Adrenal gland (tissue), 9 donors: ENCODE measurements at regions not wholly inside any gene's neighbourhood (a gene's known extent, or its start where the extent isn't known, plus 50 kb on each side); places are given as distances from the start of the nearest gene placed in this dataset.

Source experiments
- DNase-seq, 7 donors: peaks; one replicate each; pipeline ENCODE4 v3.0.0-alpha.2; 2019 to 2020
- H3K27ac ChIP-seq, 5 donors: fragments of 200-600 bp; sonication (generic) in 4 of 5; 1 replicate in 3 of 5; 2 replicates in 2 of 5; pipeline versions ENCODE4 v1.5.1 to v1.8.0; 2016 to 2020; ENCODE audit warnings: mild to moderate bottlenecking in 1 of 5
- H3K27me3 ChIP-seq: fragments of 200-600 bp; 2 replicates; pipeline ENCODE4 v1.8.0; 2021
- H3K36me3 ChIP-seq, 2 donors: fragments of 200-600 bp; replicated peaks in 1 of 2; 1 replicate in 1 of 2; 2 replicates in 1 of 2; pipeline versions ENCODE4 v1.5.1 to v1.8.0; 2018 to 2022
- H3K4me1 ChIP-seq, 2 donors: fragments of 200-600 bp; replicated peaks in 1 of 2; 1 replicate in 1 of 2; 2 replicates in 1 of 2; pipeline versions ENCODE4 v1.5.1 to v1.8.0; 2018 to 2021
- H3K4me3 ChIP-seq, 4 donors: fragments of 200-600 bp; sonication (generic) in 3 of 4; one replicate each; pipeline ENCODE4 v1.5.1; 2016 to 2018
- H3K9me3 ChIP-seq, 3 donors: fragments of 200-600 bp; sonication (generic) in 1 of 3; replicated peaks in 1 of 3; 1 replicate in 2 of 3; 2 replicates in 1 of 3; pipeline versions ENCODE4 v1.5.1 to v1.8.0; 2016 to 2021
- CTCF ChIP-seq, 6 experiments: fragments of 450-650 bp in 4 of 6; fragments of 200-600 bp in 2 of 6; sonication (generic) in 1 of 6; IDR thresholded peaks; 1 replicate in 5 of 6; 2 replicates in 1 of 6; pipeline versions ENCODE4 v1.5.1 to v1.8.0; 2016 to 2021; ENCODE audit warnings: antibody characterized with exemption in 6 of 6, mild to moderate bottlenecking in 2 of 6, moderate library complexity in 1 of 6
- POLR2A ChIP-seq, 2 donors: fragments of 450-650 bp; IDR thresholded peaks; one replicate each; pipeline ENCODE4 v1.6.1; 2017; ENCODE audit warnings: antibody characterized with exemption in 2 of 2, mild to moderate bottlenecking in 2 of 2, moderate library complexity in 1 of 2
- WGBS, 4 donors: extraction: QIAGEN DNeasy Blood & Tissue Kit in 2 of 4; methylation state at CpG; one replicate each; pipeline versions ENCODE4 v1.1.5 to v1.1.7; 2013 to 2017; 5-methylcytosine and 5-hydroxymethylcytosine counted together
- intact Hi-C, 2 donors: fragments of 100-400 bp; cut with DNase I; formaldehyde crosslinking; loops; one replicate each; pipeline versions ENCODE4 v1.14.1 to v1.15.0; 2022 to 2023
- donor health status: healthy with polysubstance abuse.
- donor health status: Bipolar disorder and iron deficiency.
- donor health status: DM: yes; HTN: yes; CAD: no.
- donor health status: DM: no; HTN: no; CAD: no.
- donor health status: DM: no; HTN: no; CAD: no.

GRCh38 chr12:85747941-85748495, 88.2 kb downstream of the RASSF9 start:
- intact Hi-C loops, result no loop called here
- H3K27me3 ChIP-seq, result no peaks in the 10 kb centered on the region
- no peaks in the 10 kb centered on the region for H3K9me3 ChIP-seq
- WGBS, 4 donors, result 17 to 33% (median 21%) methylated on average over 3 of the region's 3 CpGs
- DNase-seq, result no peak
- H3K36me3 ChIP-seq, result no peaks in the 10 kb centered on the region
- H3K4me3 ChIP-seq, result no peak overlapping the region
- H3K4me1 ChIP-seq, result no peaks in the 10 kb centered on the region
- no peak overlapping the region for H3K27ac ChIP-seq
- TF ChIP-seq CTCF (IDR thresholded peaks at IDR 0.05) (no peak), POLR2A (IDR thresholded peaks at IDR 0.05) (no peak)
